ENCODE measurements at regions not wholly inside any gene's neighbourhood (a gene's known extent, or its start where the extent isn't known, plus 50 kb on each side); places are given as distances from the start of the nearest gene placed in this dataset.

GRCh38 chr2:186306754-186307153, 179.3 kb upstream of the ZC3H15 start:
- TF ChIP-seq, protein P1, sequence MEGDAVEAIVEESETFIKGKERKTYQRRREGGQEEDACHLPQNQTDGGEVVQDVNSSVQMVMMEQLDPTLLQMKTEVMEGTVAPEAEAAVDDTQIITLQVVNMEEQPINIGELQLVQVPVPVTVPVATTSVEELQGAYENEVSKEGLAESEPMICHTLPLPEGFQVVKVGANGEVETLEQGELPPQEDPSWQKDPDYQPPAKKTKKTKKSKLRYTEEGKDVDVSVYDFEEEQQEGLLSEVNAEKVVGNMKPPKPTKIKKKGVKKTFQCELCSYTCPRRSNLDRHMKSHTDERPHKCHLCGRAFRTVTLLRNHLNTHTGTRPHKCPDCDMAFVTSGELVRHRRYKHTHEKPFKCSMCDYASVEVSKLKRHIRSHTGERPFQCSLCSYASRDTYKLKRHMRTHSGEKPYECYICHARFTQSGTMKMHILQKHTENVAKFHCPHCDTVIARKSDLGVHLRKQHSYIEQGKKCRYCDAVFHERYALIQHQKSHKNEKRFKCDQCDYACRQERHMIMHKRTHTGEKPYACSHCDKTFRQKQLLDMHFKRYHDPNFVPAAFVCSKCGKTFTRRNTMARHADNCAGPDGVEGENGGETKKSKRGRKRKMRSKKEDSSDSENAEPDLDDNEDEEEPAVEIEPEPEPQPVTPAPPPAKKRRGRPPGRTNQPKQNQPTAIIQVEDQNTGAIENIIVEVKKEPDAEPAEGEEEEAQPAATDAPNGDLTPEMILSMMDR (IDR thresholded peaks at IDR 0.05) = no peak
- TF ChIP-seq EMX1 (CRISPR knock-in tag; IDR thresholded peaks at IDR 0.05) (no peak), FOXP1 (CRISPR knock-in tag; IDR thresholded peaks at IDR 0.05; ENCODE audit: borderline replicate concordance) (no peak), NFATC4 (CRISPR knock-in tag; IDR thresholded peaks at IDR 0.05) (no peak), CBFB (CRISPR knock-in tag; IDR thresholded peaks at IDR 0.05; ENCODE audit: low read depth) (no peak), MYBL2 (CRISPR knock-in tag; IDR thresholded peaks at IDR 0.05) (no peak), NR2C2 (CRISPR knock-in tag; IDR thresholded peaks at IDR 0.05) (no peak), ATF2 (CRISPR knock-in tag; IDR thresholded peaks at IDR 0.05; ENCODE audit: borderline replicate concordance, low read depth) (no peak)
- TF ChIP-seq, protein P2, sequence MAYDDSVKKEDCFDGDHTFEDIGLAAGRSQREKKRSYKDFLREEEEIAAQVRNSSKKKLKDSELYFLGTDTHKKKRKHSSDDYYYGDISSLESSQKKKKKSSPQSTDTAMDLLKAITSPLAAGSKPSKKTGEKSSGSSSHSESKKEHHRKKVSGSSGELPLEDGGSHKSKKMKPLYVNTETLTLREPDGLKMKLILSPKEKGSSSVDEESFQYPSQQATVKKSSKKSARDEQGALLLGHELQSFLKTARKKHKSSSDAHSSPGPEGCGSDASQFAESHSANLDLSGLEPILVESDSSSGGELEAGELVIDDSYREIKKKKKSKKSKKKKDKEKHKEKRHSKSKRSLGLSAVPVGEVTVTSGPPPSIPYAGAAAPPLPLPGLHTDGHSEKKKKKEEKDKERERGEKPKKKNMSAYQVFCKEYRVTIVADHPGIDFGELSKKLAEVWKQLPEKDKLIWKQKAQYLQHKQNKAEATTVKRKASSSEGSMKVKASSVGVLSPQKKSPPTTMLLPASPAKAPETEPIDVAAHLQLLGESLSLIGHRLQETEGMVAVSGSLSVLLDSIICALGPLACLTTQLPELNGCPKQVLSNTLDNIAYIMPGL (CRISPR knock-in tag; IDR thresholded peaks at IDR 0.05) = no peak
- TF ChIP-seq, protein P3, sequence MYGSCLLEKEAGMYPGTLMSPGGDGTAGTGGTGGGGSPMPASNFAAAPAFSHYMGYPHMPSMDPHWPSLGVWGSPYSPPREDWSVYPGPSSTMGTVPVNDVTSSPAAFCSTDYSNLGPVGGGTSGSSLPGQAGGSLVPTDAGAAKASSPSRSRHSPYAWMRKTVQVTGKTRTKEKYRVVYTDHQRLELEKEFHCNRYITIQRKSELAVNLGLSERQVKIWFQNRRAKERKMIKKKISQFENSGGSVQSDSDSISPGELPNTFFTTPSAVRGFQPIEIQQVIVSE (CRISPR knock-in tag; IDR thresholded peaks at IDR 0.05; ENCODE audit: borderline replicate concordance) = no peak

All from WTC11 (cell line).